Fibroblast of skin of left biceps (primary cell): ENCODE measurements at regions not wholly inside any gene's neighbourhood (a gene's known extent, or its start where the extent isn't known, plus 50 kb on each side); places are given as distances from the start of the nearest gene placed in this dataset.
"Not testable (repeated sequence)": the region's sequence is repeated elsewhere in the genome, so short reads cannot be mapped to it uniquely, and the experiment has no call there.

ENCODE experiments used
- DNase-seq, 2 experiments: peaks; one replicate each; pipeline ENCODE4 v3.0.0-alpha.2; 2013; ENCODE audit warnings: low read depth in 2 of 2

GRCh38 chr13:59300355-59301173 is 863.2 kb downstream of the DIAPH3 start:
- no peak for DNase-seq

GRCh38 chr13:59301174-59301567 is 862.6 kb downstream of the DIAPH3 start:
- no peak for DNase-seq

GRCh38 chr13:59303433-59303832 is 860.3 kb downstream of the DIAPH3 start:
- peak in 1 of 2 experiments; percentile 10 for DNase-seq

- no peak for DNase-seq
Observed at GRCh38 chr13:59304596-59304995, 859.1 kb downstream of the DIAPH3 start.

GRCh38 chr13:59305896-59306295 is 857.8 kb downstream of the DIAPH3 start:
- DNase-seq: no peak

- DNase-seq: no peak
Observed at GRCh38 chr13:59312776-59313175, 851.0 kb downstream of the DIAPH3 start.

GRCh38 chr13:59318320-59318930 is 845.3 kb downstream of the DIAPH3 start:
- DNase-seq: peak; percentile 25 to 36

- no peak for DNase-seq
Observed at GRCh38 chr13:59319276-59319675, 844.5 kb downstream of the DIAPH3 start.

GRCh38 chr13:59320021-59320420 is 843.7 kb downstream of the DIAPH3 start:
- DNase-seq: no peak

- DNase-seq: not testable (repeated sequence)
Observed at GRCh38 chr13:59324401-59324800, 839.3 kb downstream of the DIAPH3 start.

GRCh38 chr13:59326717-59327116 is 837.0 kb downstream of the DIAPH3 start:
- no peak for DNase-seq

GRCh38 chr13:59330764-59331163 is 833.0 kb downstream of the DIAPH3 start:
- no peak for DNase-seq

GRCh38 chr13:59332966-59333365 is 830.8 kb downstream of the DIAPH3 start:
- no peak for DNase-seq

- no peak for DNase-seq
Observed at GRCh38 chr13:59337070-59337469, 826.7 kb downstream of the DIAPH3 start.

- DNase-seq: no peak
Observed at GRCh38 chr13:59340151-59340550, 823.6 kb downstream of the DIAPH3 start.

- DNase-seq: no peak
Observed at GRCh38 chr13:59340581-59340980, 823.1 kb downstream of the DIAPH3 start.

GRCh38 chr13:59342400-59342799 is 821.3 kb downstream of the DIAPH3 start:
- no peak for DNase-seq

GRCh38 chr13:59343132-59343531 is 820.6 kb downstream of the DIAPH3 start:
- DNase-seq: no peak

GRCh38 chr13:59343993-59344822 is 819.5 kb downstream of the DIAPH3 start:
- no peak for DNase-seq

GRCh38 chr13:59345311-59345710 is 818.4 kb downstream of the DIAPH3 start:
- DNase-seq: no peak

GRCh38 chr13:59346999-59347723 is 816.6 kb downstream of the DIAPH3 start:
- DNase-seq: no peak

GRCh38 chr13:59348617-59349016 is 815.1 kb downstream of the DIAPH3 start:
- no peak for DNase-seq
